OCI-LY1 (cell line): ENCODE measurements at regions not wholly inside any gene's neighbourhood (a gene's known extent, or its start where the extent isn't known, plus 50 kb on each side); places are given as distances from the start of the nearest gene placed in this dataset.
A peak's percentile ranks its signal among the peaks of the same experiment; 100 is the strongest.

Experiments
- H2AFZ ChIP-seq: fragments of 200-600 bp; sonication (generic), shearing (Covaris generic); 2 replicates; pipeline ENCODE4 v1.6.0; 2014; ENCODE audit warnings: antibody characterized with exemption, mild to moderate bottlenecking, low read length
- H3F3A ChIP-seq: fragments of 200-600 bp; sonication (generic), shearing (Covaris generic); 2 replicates; pipeline ENCODE4 v1.6.0; 2014; ENCODE audit warnings: mild to moderate bottlenecking, antibody characterized with exemption, low read length, moderate library complexity; ENCODE audit not compliant: insufficient read depth
- H3K27ac ChIP-seq: fragments of 200-600 bp; sonication (generic); 2 replicates; pipeline ENCODE4 v1.5.1; 2014; ENCODE audit warnings: low read length, mixed run types, mild to moderate bottlenecking, low read depth; ENCODE audit not compliant: poor library complexity, severe bottlenecking
- H3K27me3 ChIP-seq: fragments of 200-600 bp; sonication (generic); 2 replicates; pipeline ENCODE4 v1.6.0; 2014; ENCODE audit warnings: antibody characterized with exemption, mild to moderate bottlenecking, low read length, moderate library complexity; ENCODE audit not compliant: insufficient read depth
- H3K36me3 ChIP-seq: fragments of 200-600 bp; sonication (generic); 2 replicates; pipeline ENCODE4 v1.6.1; 2014; ENCODE audit warnings: mild to moderate bottlenecking, antibody characterized with exemption, low read length, moderate library complexity, mixed read lengths; ENCODE audit not compliant: insufficient read depth
- H3K4me1 ChIP-seq: fragments of 200-600 bp; sonication (generic); 2 replicates; pipeline ENCODE4 v1.5.1; 2014; ENCODE audit warnings: mild to moderate bottlenecking, low read length, moderate library complexity; ENCODE audit not compliant: insufficient read depth, severe bottlenecking
- H3K4me2 ChIP-seq: fragments of 200-600 bp; sonication (generic), shearing (Covaris generic); 2 replicates; pipeline ENCODE4 v1.6.1; 2014; ENCODE audit warnings: low read length
- H3K4me3 ChIP-seq: fragments of 200-600 bp; sonication (generic); 2 replicates; pipeline ENCODE4 v1.5.1; 2014; ENCODE audit warnings: low read length, low read depth, mild to moderate bottlenecking, mixed read lengths; ENCODE audit not compliant: poor library complexity, severe bottlenecking
- H3K79me2 ChIP-seq: fragments of 200-600 bp; shearing (Covaris generic); 2 replicates; pipeline ENCODE4 v1.6.1; 2016; ENCODE audit warnings: mixed run types, low read length, mixed read lengths; ENCODE audit not compliant: insufficient read depth
- H3K9ac ChIP-seq: fragments of 200-600 bp; sonication (generic), shearing (Covaris generic); 2 replicates; pipeline ENCODE4 v1.6.1; 2014; ENCODE audit warnings: mild to moderate bottlenecking, low read length, mixed read lengths
- H3K9me2 ChIP-seq: fragments of 200-600 bp; sonication (generic), shearing (Covaris generic); 2 replicates; pipeline ENCODE4 v1.6.1; 2014; ENCODE audit warnings: low read depth, mild to moderate bottlenecking, low read length, mixed read lengths
- H3K9me3 ChIP-seq: fragments of 200-600 bp; shearing (Covaris generic); 2 replicates; pipeline ENCODE4 v1.6.1; 2014; ENCODE audit warnings: low read length, mixed read lengths
- H4K20me1 ChIP-seq: fragments of 200-600 bp; sonication (generic), shearing (Covaris generic); 2 replicates; pipeline ENCODE4 v1.6.0; 2016; ENCODE audit warnings: mild to moderate bottlenecking, low read length; ENCODE audit not compliant: insufficient read depth
- CTCF ChIP-seq: fragments of 200-600 bp; sonication (generic), shearing (Covaris generic); IDR thresholded peaks from 2 replicates; pipeline ENCODE4 v1.5.1; 2017; ENCODE audit warnings: mild to moderate bottlenecking, antibody characterized with exemption, low read length, moderate library complexity, mixed read lengths
- EZH2 ChIP-seq: fragments of 200-600 bp; sonication (generic), shearing (Covaris generic); IDR thresholded peaks from 2 replicates; pipeline ENCODE4 v1.8.0; 2017; ENCODE audit warnings: borderline replicate concordance, mixed run types, mild to moderate bottlenecking, antibody characterized with exemption, low read length, moderate library complexity, mixed read lengths

- Histone ChIP-seq H3K27me3 (no peaks in the 10 kb centered on the region), H3K36me3 (no peaks in the 10 kb centered on the region), H3K79me2 (no peaks in the 10 kb centered on the region), H3F3A (0 out of 2 replicates have a peak, but pooled peaks cover 6% of the 10 kb centered on the region), H3K4me1 (peaks cover 90% of the 10 kb centered on the region), H3K9me3 (no peaks in the 10 kb centered on the region), H2AFZ (no peak overlapping the region), H4K20me1 (no peaks in the 10 kb centered on the region), H3K4me2 (no peak overlapping the region), H3K27ac (peak overlapping the region; percentile 82), H3K9ac (no peak overlapping the region), H3K4me3 (no peak overlapping the region), H3K9me2 (no peaks in the 10 kb centered on the region)
- TF ChIP-seq CTCF (no peak), EZH2 (no peak)
These were observed 263.9 kb upstream of the ZNF608 start for GRCh38 chr5:125010356-125010755.

GRCh38 chr5:125011014-125011413 lies 264.6 kb upstream of the ZNF608 start:
- Histone ChIP-seq H4K20me1 (no peaks in the 10 kb centered on the region), H3K9ac (no peak overlapping the region; the same call in 1 of the 2 replicates), H3K79me2 (no peaks in the 10 kb centered on the region), H3K27me3 (no peaks in the 10 kb centered on the region), H2AFZ (no peak overlapping the region), H3K36me3 (no peaks in the 10 kb centered on the region), H3K27ac (peak overlapping the region; percentile 82), H3K4me3 (no peak overlapping the region), H3K9me2 (no peaks in the 10 kb centered on the region), H3K4me2 (peak overlapping the region; percentile 39; the same call in 1 of the 2 replicates), H3F3A (0 out of 2 replicates have a peak, but pooled peaks cover 6% of the 10 kb centered on the region), H3K9me3 (no peaks in the 10 kb centered on the region), H3K4me1 (peaks cover 83% of the 10 kb centered on the region)
- TF ChIP-seq CTCF (no peak), EZH2 (no peak)

- Histone ChIP-seq H3K36me3 (no peaks in the 10 kb centered on the region), H3K79me2 (no peaks in the 10 kb centered on the region), H3K4me1 (peaks cover 79% of the 10 kb centered on the region), H3K4me3 (no peak overlapping the region), H2AFZ (no peak overlapping the region), H3K27ac (peak overlapping the region; percentile 82), H3K9me2 (no peaks in the 10 kb centered on the region), H3K27me3 (no peaks in the 10 kb centered on the region), H4K20me1 (no peaks in the 10 kb centered on the region), H3K9me3 (no peaks in the 10 kb centered on the region), H3F3A (0 out of 2 replicates have a peak, but pooled peaks cover 6% of the 10 kb centered on the region), H3K9ac (peak overlapping the region; percentile 17; the same call in 1 of the 2 replicates), H3K4me2 (peak overlapping the region; percentile 39)
- no peak for TF ChIP-seq CTCF
- TF ChIP-seq EZH2: no peak
These were observed 265.0 kb upstream of the ZNF608 start for GRCh38 chr5:125011419-125011818.
